H1 (cell line): ENCODE measurements at regions not wholly inside any gene's neighbourhood (a gene's known extent, or its start where the extent isn't known, plus 50 kb on each side); places are given as distances from the start of the nearest gene placed in this dataset.

Source experiments
- CTCF ChIA-PET: fragments of 300-600 bp; sonication (Branson Sonifier 250); formaldehyde crosslinking; loops from one replicate; lab custom pipeline; 2021; ENCODE audit not compliant: partially characterized antibody; lab: Charles Lee
- POLR2A ChIA-PET: fragments of 300-600 bp; sonication (Branson Sonifier 250); formaldehyde crosslinking; loops from one replicate; lab custom pipeline; 2021; ENCODE audit warnings: inconsistent platforms; ENCODE audit not compliant: partially characterized antibody; lab: Charles Lee
- DNase-seq, 2 experiments: peaks; one replicate each; pipeline versions ENCODE4 v3.0.0 to v3.0.0-alpha.2; 2010 to 2022; ENCODE audit warnings: low spot score in 2 of 2, low read depth in 1 of 2, mixed read lengths in 1 of 2
- FAIRE-seq: peaks from 2 replicates; lab custom pipeline; 2011; peaks lifted over from hg19 to GRCh38; lab: Jason Lieb, UNC
- H2AFZ ChIP-seq: 2 replicates; pipeline ENCODE4 v1.8.1; 2012; ENCODE audit warnings: low read length, inconsistent platforms
- H2AK5ac ChIP-seq: 2 replicates; pipeline ENCODE4 v1.6.1; 2013; ENCODE audit warnings: low read depth, low read length
- H2BK120ac ChIP-seq: replicated peaks from 2 replicates; pipeline ENCODE3; 2013; ENCODE audit warnings: low read depth, low read length, inconsistent platforms
- H2BK12ac ChIP-seq: 2 replicates; pipeline ENCODE4 v1.6.1; 2013; ENCODE audit warnings: low read depth, low read length
- H2BK15ac ChIP-seq: 2 replicates; pipeline ENCODE4 v1.6.1; 2013; ENCODE audit warnings: low read length
- H2BK20ac ChIP-seq: 2 replicates; pipeline ENCODE4 v1.6.1; 2013; ENCODE audit warnings: low read length
- H2BK5ac ChIP-seq: 2 replicates; pipeline ENCODE4 v1.6.1; 2013; ENCODE audit warnings: low read depth, low read length
- H3K14ac ChIP-seq: 2 replicates; pipeline ENCODE4 v1.6.1; 2013; ENCODE audit warnings: inconsistent platforms; ENCODE audit not compliant: insufficient read length
- H3K18ac ChIP-seq: 2 replicates; pipeline ENCODE4 v1.6.1; 2013; ENCODE audit warnings: low read length; ENCODE audit errors: extremely low read depth
- H3K23ac ChIP-seq: 2 replicates; pipeline ENCODE4 v1.6.1; 2013; ENCODE audit warnings: inconsistent platforms; ENCODE audit not compliant: insufficient read length
- H3K23me2 ChIP-seq: 2 replicates; pipeline ENCODE4 v1.6.1; 2013; ENCODE audit warnings: low read depth, low read length
- H3K27ac ChIP-seq: 2 replicates; pipeline ENCODE4 v1.6.1; 2011; ENCODE audit warnings: low read depth, low read length, inconsistent platforms
- H3K27me3 ChIP-seq, 4 experiments: replicated peaks in 1 of 4; 1 replicate in 1 of 4; 2 replicates in 3 of 4; pipeline versions ENCODE4 v1.6.1 to v1.8.1; 2011 to 2013; ENCODE audit warnings: low read length in 3 of 4, mild to moderate bottlenecking in 3 of 4, inconsistent platforms in 2 of 4, mixed read lengths in 2 of 4, moderate library complexity in 1 of 4; ENCODE audit not compliant: control insufficient read depth in 3 of 4, insufficient read depth in 3 of 4; ENCODE audit errors: extremely low read depth in 1 of 4
- H3K36me3 ChIP-seq, 4 experiments: 2 replicates each; pipeline versions ENCODE4 v1.6.1 to v1.8.1; 2011 to 2013; ENCODE audit warnings: mild to moderate bottlenecking in 4 of 4, low read length in 3 of 4, moderate library complexity in 2 of 4, control low read depth in 1 of 4, inconsistent platforms in 1 of 4; ENCODE audit not compliant: insufficient read depth in 4 of 4, control insufficient read depth in 2 of 4
- H3K4ac ChIP-seq: replicated peaks from 2 replicates; pipeline ENCODE3; 2013; ENCODE audit warnings: low read length, low read depth, mixed read lengths, inconsistent platforms; ENCODE audit not compliant: insufficient read length
- H3K4me1 ChIP-seq, 4 experiments: replicated peaks in 1 of 4; 1 replicate in 1 of 4; 2 replicates in 3 of 4; pipeline versions ENCODE4 v1.6.1 to v1.8.1; 2011 to 2013; ENCODE audit warnings: low read length in 3 of 4, inconsistent platforms in 2 of 4, mixed read lengths in 1 of 4; ENCODE audit not compliant: insufficient read depth in 4 of 4, control insufficient read depth in 3 of 4
- H3K4me2 ChIP-seq, 2 experiments: 2 replicates each; pipeline versions ENCODE4 v1.6.1 to v1.8.1; 2011 to 2013; ENCODE audit warnings: low read depth in 2 of 2, low read length in 2 of 2, control low read depth in 1 of 2, inconsistent platforms in 1 of 2, mild to moderate bottlenecking in 1 of 2; ENCODE audit not compliant: insufficient read depth in 1 of 2
- H3K4me3 ChIP-seq, 4 experiments: fragments of 200-600, 300-600 bp in 1 of 4; sonication (generic), shearing (Covaris generic), sonication (Bioruptor Twin) in 1 of 4; 2 replicates each; pipeline versions ENCODE4 v1.5.1 to v1.8.1; 2011 to 2016; ENCODE audit warnings: low read length in 4 of 4, low read depth in 3 of 4, control low read depth in 2 of 4, inconsistent platforms in 2 of 4, mild to moderate bottlenecking in 2 of 4, mixed read lengths in 1 of 4, moderate library complexity in 1 of 4; ENCODE audit not compliant: insufficient read depth in 2 of 4; ENCODE audit errors: extremely low read depth in 1 of 4
- H3K56ac ChIP-seq: replicated peaks from 2 replicates; pipeline ENCODE3; 2013; ENCODE audit warnings: low read depth, mild to moderate bottlenecking, mixed read lengths, low read length, inconsistent platforms; ENCODE audit not compliant: insufficient read length
- H3K79me1 ChIP-seq: 2 replicates; pipeline ENCODE4 v1.6.1; 2013; ENCODE audit warnings: low read depth, low read length, control low read depth
- H3K79me2 ChIP-seq, 2 experiments: 2 replicates each; pipeline versions ENCODE4 v1.6.1 to v1.8.1; 2012 to 2013; ENCODE audit warnings: low read length in 2 of 2, mild to moderate bottlenecking in 2 of 2, inconsistent platforms in 1 of 2; ENCODE audit not compliant: insufficient read depth in 2 of 2, control insufficient read depth in 1 of 2
- H3K9ac ChIP-seq, 4 experiments: replicated peaks in 1 of 4; 1 replicate in 1 of 4; 2 replicates in 3 of 4; pipeline versions ENCODE4 v1.6.1 to v1.8.1; 2011 to 2013; ENCODE audit warnings: low read depth in 3 of 4, low read length in 3 of 4, control low read depth in 2 of 4, mild to moderate bottlenecking in 2 of 4, moderate library complexity in 2 of 4, inconsistent platforms in 1 of 4; ENCODE audit errors: extremely low read depth in 1 of 4
- H3K9me3 ChIP-seq, 2 experiments: 2 replicates each; pipeline versions ENCODE4 v1.6.1 to v1.8.1; 2012 to 2013; ENCODE audit warnings: mild to moderate bottlenecking in 2 of 2, moderate library complexity in 2 of 2, control low read depth in 1 of 2, inconsistent platforms in 1 of 2, low read depth in 1 of 2, low read length in 1 of 2, mixed read lengths in 1 of 2; ENCODE audit not compliant: insufficient read depth in 2 of 2
- H4K20me1 ChIP-seq, 2 experiments: replicated peaks in 1 of 2; 2 replicates each; pipeline versions ENCODE3 to v1.8.1; 2011 to 2013; ENCODE audit warnings: inconsistent platforms in 2 of 2, low read length in 2 of 2, mild to moderate bottlenecking in 1 of 2; ENCODE audit not compliant: insufficient read depth in 2 of 2, control insufficient read depth in 1 of 2
- H4K5ac ChIP-seq: 2 replicates; pipeline ENCODE4 v1.6.1; 2013; ENCODE audit warnings: low read length, low read depth, mixed read lengths, inconsistent platforms; ENCODE audit not compliant: insufficient read length
- H4K8ac ChIP-seq: 2 replicates; pipeline ENCODE4 v1.8.0; 2013; ENCODE audit warnings: mild to moderate bottlenecking, moderate library complexity, low read length, inconsistent platforms; ENCODE audit not compliant: insufficient read depth; ENCODE audit errors: extremely low read depth
- H4K91ac ChIP-seq: replicated peaks from 2 replicates; pipeline ENCODE3; 2013; ENCODE audit warnings: low read length, mixed read lengths, inconsistent platforms; ENCODE audit not compliant: insufficient read length
- BRCA1 ChIP-seq: IDR thresholded peaks from 2 replicates; pipeline ENCODE4 v1.6.1; 2012; ENCODE audit warnings: low read depth, low read length, improper control_type of control experiment
- CHD2 ChIP-seq: IDR thresholded peaks from 2 replicates; pipeline ENCODE4 v1.6.1; 2012; ENCODE audit warnings: low read length, improper control_type of control experiment
- CREB1 ChIP-seq: IDR thresholded peaks from 2 replicates; pipeline ENCODE4 v1.6.1; 2012; ENCODE audit warnings: inconsistent platforms
- CTBP2 ChIP-seq: IDR thresholded peaks from 2 replicates; pipeline ENCODE4 v1.7.0; 2011; ENCODE audit warnings: borderline replicate concordance, mild to moderate bottlenecking, moderate library complexity, mixed read lengths, low read length; ENCODE audit not compliant: insufficient read depth, insufficient read length
- EGR1 ChIP-seq: IDR thresholded peaks from 2 replicates; pipeline ENCODE4 v1.6.1; 2011; ENCODE audit warnings: low read depth, low read length, borderline replicate concordance
- HDAC2 ChIP-seq, 2 experiments: fragments of 300-600 bp in 1 of 2; sonication (generic) in 1 of 2; IDR thresholded peaks; 2 replicates each; pipeline ENCODE4 v1.6.1; 2011 to 2012; ENCODE audit warnings: low read depth in 2 of 2, low read length in 2 of 2, mild to moderate bottlenecking in 2 of 2, moderate library complexity in 2 of 2, borderline replicate concordance in 1 of 2, inconsistent platforms in 1 of 2
- HDAC6 ChIP-seq: IDR thresholded peaks from one replicate; pipeline ENCODE4 v1.7.1; 2012; ENCODE audit warnings: low read depth, mild to moderate bottlenecking, inconsistent platforms, low read length, moderate library complexity
- MAFK ChIP-seq: IDR thresholded peaks from 2 replicates; pipeline ENCODE4 v1.6.1; 2012; ENCODE audit warnings: low read depth, mild to moderate bottlenecking, improper control_type of control experiment, low read length
- MAX ChIP-seq: IDR thresholded peaks from 2 replicates; pipeline ENCODE4 v1.6.1; 2012; ENCODE audit warnings: inconsistent platforms
- NRF1 ChIP-seq: IDR thresholded peaks from 2 replicates; pipeline ENCODE4 v1.6.1; 2011; ENCODE audit warnings: mild to moderate bottlenecking, low read depth, low read length, improper control_type of control experiment
- POU5F1 ChIP-seq: IDR thresholded peaks from 2 replicates; pipeline ENCODE4 v1.6.1; 2011; ENCODE audit warnings: low read depth, mild to moderate bottlenecking, low read length, moderate library complexity
- SUZ12 ChIP-seq: fragments of 200-600 bp; sonication (generic); IDR thresholded peaks from 2 replicates; pipeline ENCODE4 v1.6.1; 2012; ENCODE audit warnings: mild to moderate bottlenecking, inconsistent platforms, low read length, moderate library complexity, mixed read lengths
- TAF1 ChIP-seq: IDR thresholded peaks from 2 replicates; pipeline ENCODE4 v1.6.1; 2011; ENCODE audit warnings: mild to moderate bottlenecking, low read depth, low read length
- ZNF274 ChIP-seq: IDR thresholded peaks from 2 replicates; pipeline ENCODE4 v1.7.0; 2012; ENCODE audit warnings: low read length, borderline replicate concordance; ENCODE audit errors: extremely low read depth
- WGBS, 2 experiments: shearing (Covaris generic) in 1 of 2; methylation state at CpG; one replicate each; pipeline versions ENCODE4 v1.1.6 to v1.1.7; 2013 to 2015; ENCODE audit warnings: low lambda C conversion rate in 2 of 2, mixed read lengths in 2 of 2, inconsistent platforms in 1 of 2, low coverage in 1 of 2, missing lambda C conversion rate in 1 of 2; ENCODE audit not compliant: insufficient replicate concordance in 2 of 2, insufficient coverage in 1 of 2, insufficient read length in 1 of 2; ENCODE audit errors: extremely low coverage in 1 of 2, missing lambda C conversion rate in 1 of 2; 5-methylcytosine and 5-hydroxymethylcytosine counted together

DNA sequence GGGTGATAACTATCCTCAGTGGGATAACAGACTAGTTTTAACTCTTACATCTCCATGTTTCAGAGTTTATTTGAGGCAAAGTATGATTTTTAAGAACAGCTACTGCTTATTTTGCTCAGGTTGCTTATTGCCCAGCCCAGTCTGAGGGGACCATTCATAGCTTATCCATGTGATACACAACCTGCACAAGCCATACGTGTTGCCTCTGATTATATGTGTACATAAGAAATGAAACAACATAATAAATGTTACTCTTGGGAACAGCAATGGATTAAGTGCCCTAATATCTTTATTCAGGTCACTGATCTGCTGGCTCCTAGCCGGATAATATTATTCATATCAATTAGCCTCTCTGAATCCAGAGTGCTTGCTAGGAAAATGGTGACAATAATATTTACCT, 236.2 kb downstream of the CGGBP1 start:
- Histone ChIP-seq H3K18ac (no peak overlapping the region), H3K9ac (no peak overlapping the region), H3K56ac (no peak overlapping the region), H2AFZ (no peak overlapping the region), H2BK12ac (no peak overlapping the region)
- WGBS, 2 experiments: 67% methylated on average over 2 of the region's 2 CpGs; no CpG with 5 or more reads in 1 of the 2 experiments
- DNase-seq (no peak), FAIRE-seq (no peak)
- no peak for TF ChIP-seq BRCA1
- no peak for TF ChIP-seq SUZ12
- TF ChIP-seq ZNF274: no peak
- TF ChIP-seq CREB1: no peak
- no peak for TF ChIP-seq CTBP2
- TF ChIP-seq HDAC6: no peak
- TF ChIP-seq NRF1: no peak
- TF ChIP-seq CHD2: no peak
- no peak for TF ChIP-seq EGR1
- no peak for TF ChIP-seq MAX
- TF ChIP-seq HDAC2 (IDR thresholded peaks at IDR 0.05; ENCODE audit: borderline replicate concordance in 1 of 2, low read depth in 2 of 2, low read length in 2 of 2): no peak
- TF ChIP-seq MAFK: no peak
- no peak for TF ChIP-seq POU5F1
- no peak for TF ChIP-seq TAF1
- TF ChIP-seq, all 59 proteins: peak for 0
- Histone ChIP-seq H3K36me3 (no peaks in the 10 kb centered on the region), H2BK5ac (no peak overlapping the region), H4K5ac (no peak overlapping the region), H3K4me3 (no peak overlapping the region), H3K4me2 (no peak overlapping the region), H3K4me1 (no peaks in the 10 kb centered on the region), H3K9me3 (no peaks in the 10 kb centered on the region), H2BK120ac (no peak overlapping the region), H4K20me1 (no peaks in the 10 kb centered on the region), H3K14ac (no peak overlapping the region), H3K23ac (no peak overlapping the region), H2BK20ac (no peak overlapping the region), H3K23me2 (no peaks in the 10 kb centered on the region), H3K27ac (no peak overlapping the region), H2AK5ac (no peak overlapping the region), H3K4ac (no peak overlapping the region), H4K91ac (no peak overlapping the region), H2BK15ac (no peak overlapping the region), H3K79me1 (no peaks in the 10 kb centered on the region), H4K8ac (no peak overlapping the region), H3K27me3 (no peaks in the 10 kb centered on the region), H3K79me2 (no peaks in the 10 kb centered on the region)
- CTCF ChIA-PET: no interaction called here
- POLR2A ChIA-PET: no interaction called here
